Testis (tissue), 2 donors: ENCODE measurements at regions not wholly inside any gene's neighbourhood (a gene's known extent, or its start where the extent isn't known, plus 50 kb on each side); places are given as distances from the start of the nearest gene placed in this dataset.

Experiments
- POLR2A ChIP-seq: fragments of 450-650 bp; IDR thresholded peaks from one replicate; pipeline ENCODE4 v1.6.1; 2017; ENCODE audit warnings: antibody characterized with exemption, mild to moderate bottlenecking, moderate library complexity
- TF ChIP-seq, protein P1 (sequence below), 3 experiments: fragments of 450-650 bp in 2 of 3; fragments of 200-600 bp in 1 of 3; sonication (generic) in 1 of 3; IDR thresholded peaks; one replicate each; pipeline ENCODE4 v1.5.1; 2016 to 2019; ENCODE audit warnings: antibody characterized with exemption in 3 of 3, mild to moderate bottlenecking in 2 of 3, moderate library complexity in 1 of 3

DNA sequence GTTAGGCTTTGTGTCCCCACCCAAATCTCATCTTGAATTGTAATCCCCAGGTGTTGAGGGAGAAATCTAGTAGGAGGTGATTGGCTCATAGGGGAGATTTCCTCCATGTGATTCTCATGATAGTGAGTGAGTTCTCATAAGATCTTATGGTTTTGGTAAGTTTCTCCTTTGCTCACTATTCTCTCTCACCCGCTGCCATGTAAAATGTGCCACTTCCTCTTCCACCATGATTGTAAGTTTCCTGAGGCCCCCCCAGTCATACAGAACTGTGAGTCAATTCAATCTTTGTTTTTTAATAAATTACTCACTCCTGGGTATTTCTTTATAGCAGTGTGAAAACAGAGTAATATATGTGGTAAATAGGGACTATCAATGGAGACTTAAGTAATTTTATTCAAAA is 434.5 kb upstream of the OLFM3 start:
- TF ChIP-seq, protein P1, sequence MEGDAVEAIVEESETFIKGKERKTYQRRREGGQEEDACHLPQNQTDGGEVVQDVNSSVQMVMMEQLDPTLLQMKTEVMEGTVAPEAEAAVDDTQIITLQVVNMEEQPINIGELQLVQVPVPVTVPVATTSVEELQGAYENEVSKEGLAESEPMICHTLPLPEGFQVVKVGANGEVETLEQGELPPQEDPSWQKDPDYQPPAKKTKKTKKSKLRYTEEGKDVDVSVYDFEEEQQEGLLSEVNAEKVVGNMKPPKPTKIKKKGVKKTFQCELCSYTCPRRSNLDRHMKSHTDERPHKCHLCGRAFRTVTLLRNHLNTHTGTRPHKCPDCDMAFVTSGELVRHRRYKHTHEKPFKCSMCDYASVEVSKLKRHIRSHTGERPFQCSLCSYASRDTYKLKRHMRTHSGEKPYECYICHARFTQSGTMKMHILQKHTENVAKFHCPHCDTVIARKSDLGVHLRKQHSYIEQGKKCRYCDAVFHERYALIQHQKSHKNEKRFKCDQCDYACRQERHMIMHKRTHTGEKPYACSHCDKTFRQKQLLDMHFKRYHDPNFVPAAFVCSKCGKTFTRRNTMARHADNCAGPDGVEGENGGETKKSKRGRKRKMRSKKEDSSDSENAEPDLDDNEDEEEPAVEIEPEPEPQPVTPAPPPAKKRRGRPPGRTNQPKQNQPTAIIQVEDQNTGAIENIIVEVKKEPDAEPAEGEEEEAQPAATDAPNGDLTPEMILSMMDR (IDR thresholded peaks at IDR 0.05): no peak
- TF ChIP-seq POLR2A: no peak
